ENCODE measurements at regions not wholly inside any gene's neighbourhood (a gene's known extent, or its start where the extent isn't known, plus 50 kb on each side); places are given as distances from the start of the nearest gene placed in this dataset.

DNA sequence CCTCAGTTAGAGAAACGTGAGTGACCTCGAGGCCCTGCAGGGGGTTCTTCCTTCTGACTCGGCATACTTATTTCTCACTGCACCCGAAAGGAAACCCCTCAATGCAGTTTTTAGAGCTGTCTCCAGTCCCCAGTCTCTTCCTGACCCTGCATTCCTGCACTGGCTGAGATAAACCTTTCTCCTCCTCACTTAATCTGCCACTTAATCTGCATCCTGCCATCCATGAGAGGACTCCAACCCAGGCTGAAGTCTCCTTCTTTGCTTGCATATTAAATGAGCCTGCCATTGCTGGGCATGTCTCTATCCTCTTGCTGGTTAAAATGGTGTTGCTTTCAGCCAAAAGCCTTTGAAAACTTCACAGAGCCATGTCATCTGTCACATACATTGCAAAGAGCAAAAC is 125.6 kb upstream of the GATA6 start (continued):
- TF ChIP-seq, protein P1, sequence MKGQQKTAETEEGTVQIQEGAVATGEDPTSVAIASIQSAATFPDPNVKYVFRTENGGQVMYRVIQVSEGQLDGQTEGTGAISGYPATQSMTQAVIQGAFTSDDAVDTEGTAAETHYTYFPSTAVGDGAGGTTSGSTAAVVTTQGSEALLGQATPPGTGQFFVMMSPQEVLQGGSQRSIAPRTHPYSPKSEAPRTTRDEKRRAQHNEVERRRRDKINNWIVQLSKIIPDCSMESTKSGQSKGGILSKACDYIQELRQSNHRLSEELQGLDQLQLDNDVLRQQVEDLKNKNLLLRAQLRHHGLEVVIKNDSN (IDR thresholded peaks at IDR 0.05; ENCODE audit: borderline replicate concordance, extremely low read length, insufficient read depth, low read depth, low read length): no peak
- TF ChIP-seq, protein P2, sequence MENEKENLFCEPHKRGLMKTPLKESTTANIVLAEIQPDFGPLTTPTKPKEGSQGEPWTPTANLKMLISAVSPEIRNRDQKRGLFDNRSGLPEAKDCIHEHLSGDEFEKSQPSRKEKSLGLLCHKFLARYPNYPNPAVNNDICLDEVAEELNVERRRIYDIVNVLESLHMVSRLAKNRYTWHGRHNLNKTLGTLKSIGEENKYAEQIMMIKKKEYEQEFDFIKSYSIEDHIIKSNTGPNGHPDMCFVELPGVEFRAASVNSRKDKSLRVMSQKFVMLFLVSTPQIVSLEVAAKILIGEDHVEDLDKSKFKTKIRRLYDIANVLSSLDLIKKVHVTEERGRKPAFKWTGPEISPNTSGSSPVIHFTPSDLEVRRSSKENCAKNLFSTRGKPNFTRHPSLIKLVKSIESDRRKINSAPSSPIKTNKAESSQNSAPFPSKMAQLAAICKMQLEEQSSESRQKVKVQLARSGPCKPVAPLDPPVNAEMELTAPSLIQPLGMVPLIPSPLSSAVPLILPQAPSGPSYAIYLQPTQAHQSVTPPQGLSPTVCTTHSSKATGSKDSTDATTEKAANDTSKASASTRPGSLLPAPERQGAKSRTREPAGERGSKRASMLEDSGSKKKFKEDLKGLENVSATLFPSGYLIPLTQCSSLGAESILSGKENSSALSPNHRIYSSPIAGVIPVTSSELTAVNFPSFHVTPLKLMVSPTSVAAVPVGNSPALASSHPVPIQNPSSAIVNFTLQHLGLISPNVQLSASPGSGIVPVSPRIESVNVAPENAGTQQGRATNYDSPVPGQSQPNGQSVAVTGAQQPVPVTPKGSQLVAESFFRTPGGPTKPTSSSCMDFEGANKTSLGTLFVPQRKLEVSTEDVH (IDR thresholded peaks at IDR 0.05; ENCODE audit: low read depth, partially characterized antibody): no peak
- TF ChIP-seq NR2F1 (conservative IDR thresholded peaks at IDR 0.05) (no peak), TBL1XR1 (IDR thresholded peaks at IDR 0.05; ENCODE audit: low read depth, low read length) (no peak), POLR2AphosphoS5 (IDR thresholded peaks at IDR 0.05; ENCODE audit: low read length) (no peak)

DNA sequence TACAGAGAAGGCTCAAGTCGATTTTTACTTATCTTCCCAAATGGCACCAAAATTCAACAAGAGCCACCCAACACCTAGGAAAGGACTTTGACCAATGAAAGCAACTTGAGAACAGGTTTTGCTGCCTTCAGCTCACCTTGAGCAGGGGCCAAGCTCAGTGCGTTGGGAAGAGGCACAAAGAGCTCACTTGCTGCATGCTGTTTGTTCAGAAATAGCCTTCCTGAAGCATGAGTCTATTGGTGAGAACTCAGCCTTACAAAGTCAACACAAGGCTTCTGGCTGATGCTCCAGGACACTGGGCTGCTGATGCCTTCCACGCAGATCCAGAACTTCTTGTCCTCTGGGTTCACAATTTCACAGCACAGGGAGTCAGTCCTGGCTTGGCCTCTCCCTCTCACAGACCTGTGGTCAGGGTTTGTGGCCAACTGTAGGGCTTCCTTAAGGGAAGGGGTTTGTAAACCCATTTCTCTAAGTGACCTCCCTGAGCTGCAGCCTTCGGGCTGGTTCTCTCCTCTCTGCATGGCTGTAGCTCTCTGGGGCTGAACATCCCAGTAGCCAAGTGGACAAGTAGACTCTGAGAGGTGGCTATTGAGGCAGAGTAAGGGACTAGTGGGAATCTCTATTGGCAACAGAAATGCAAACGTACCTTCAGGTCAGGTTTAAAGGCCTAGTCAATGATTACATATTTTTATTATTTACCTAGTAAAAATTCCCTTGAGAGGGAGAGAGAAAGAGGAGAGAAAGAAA is 124.7 kb upstream of the GATA6 start:
- Histone ChIP-seq H3K27me3 (replicated peaks in 1 of 2; ENCODE audit: control insufficient read depth in 2 of 2, insufficient read depth in 2 of 2, low read length in 1 of 2) (no peaks in the 10 kb centered on the region; a peak in 2 of 4 replicates), H3K79me2 (ENCODE audit: control insufficient read depth, insufficient read depth, low read length) (no peaks in the 10 kb centered on the region), H3K4me3 (no peak overlapping the region), H3K36me3 (ENCODE audit: control insufficient read depth in 2 of 2, insufficient read depth in 2 of 2, low read length in 1 of 2) (no peaks in the 10 kb centered on the region), H3K4me1 (ENCODE audit: control insufficient read depth, insufficient read depth, low read length) (no peaks in the 10 kb centered on the region), H3K4me2 (ENCODE audit: control insufficient read depth, insufficient read depth) (no peak overlapping the region), H3K9ac (ENCODE audit: control insufficient read depth, insufficient read depth, low read length) (no peak overlapping the region), H3K9me3 (replicated peaks; ENCODE audit: control insufficient read depth, insufficient read depth, low read length) (no peaks in the 10 kb centered on the region), H4K20me1 (ENCODE audit: control insufficient read depth, insufficient read depth) (no peaks in the 10 kb centered on the region), H3K27ac (ENCODE audit: control insufficient read depth, insufficient read depth) (no peak overlapping the region), H2AFZ (ENCODE audit: control insufficient read depth, low read depth, low read length) (no peak overlapping the region)
- ChIA-PET CTCF (no interaction called here), SMC1A (ENCODE audit: uncharacterized antibody, unreplicated experiment) (no interaction called here), RAD21 (ENCODE audit: unreplicated experiment) (no interaction called here), POLR2A (no interaction called here)
- DNase-seq (ENCODE audit: low read depth, low spot score): no peak
- no peak for ATAC-seq
- BruUV-seq (replicated peaks): no TSS peak
- in situ Hi-C loops (cut with MboI) (loop anchor here (10.0 kb wide), 1 partner anchor 60 kb away; no protein-coding TSS in a partner anchor), intact Hi-C loops (cut with micrococcal nuclease; ENCODE audit: unreplicated experiment) (loop anchor here (10.0 kb wide), 1 partner anchor 60 kb away; no protein-coding TSS in a partner anchor)
- FAIRE-seq: no peak
- 6% methylated on average over 5 of the region's 5 CpGs for WGBS (ENCODE audit: insufficient coverage, insufficient replicate concordance, low lambda C conversion rate, missing lambda C conversion rate)
- TF ChIP-seq RAD51 (IDR thresholded peaks at IDR 0.05): no peak
- TF ChIP-seq SIN3A (IDR thresholded peaks at IDR 0.05; ENCODE audit: low read depth, low read length): no peak
- TF ChIP-seq ZNF207 (IDR thresholded peaks at IDR 0.05; ENCODE audit: borderline replicate concordance): no peak
- TF ChIP-seq, protein P3, sequence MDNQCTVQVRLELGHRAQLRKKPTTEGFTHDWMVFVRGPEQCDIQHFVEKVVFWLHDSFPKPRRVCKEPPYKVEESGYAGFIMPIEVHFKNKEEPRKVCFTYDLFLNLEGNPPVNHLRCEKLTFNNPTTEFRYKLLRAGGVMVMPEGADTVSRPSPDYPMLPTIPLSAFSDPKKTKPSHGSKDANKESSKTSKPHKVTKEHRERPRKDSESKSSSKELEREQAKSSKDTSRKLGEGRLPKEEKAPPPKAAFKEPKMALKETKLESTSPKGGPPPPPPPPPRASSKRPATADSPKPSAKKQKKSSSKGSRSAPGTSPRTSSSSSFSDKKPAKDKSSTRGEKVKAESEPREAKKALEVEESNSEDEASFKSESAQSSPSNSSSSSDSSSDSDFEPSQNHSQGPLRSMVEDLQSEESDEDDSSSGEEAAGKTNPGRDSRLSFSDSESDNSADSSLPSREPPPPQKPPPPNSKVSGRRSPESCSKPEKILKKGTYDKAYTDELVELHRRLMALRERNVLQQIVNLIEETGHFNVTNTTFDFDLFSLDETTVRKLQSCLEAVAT (IDR thresholded peaks at IDR 0.05): no peak
- TF ChIP-seq FOS (IDR thresholded peaks at IDR 0.05; ENCODE audit: borderline replicate concordance, extremely low read depth, insufficient read length): no peak
- TF ChIP-seq RCOR1 (conservative IDR thresholded peaks at IDR 0.05; ENCODE audit: low read depth, low read length): no peak
- TF ChIP-seq, protein P4, sequence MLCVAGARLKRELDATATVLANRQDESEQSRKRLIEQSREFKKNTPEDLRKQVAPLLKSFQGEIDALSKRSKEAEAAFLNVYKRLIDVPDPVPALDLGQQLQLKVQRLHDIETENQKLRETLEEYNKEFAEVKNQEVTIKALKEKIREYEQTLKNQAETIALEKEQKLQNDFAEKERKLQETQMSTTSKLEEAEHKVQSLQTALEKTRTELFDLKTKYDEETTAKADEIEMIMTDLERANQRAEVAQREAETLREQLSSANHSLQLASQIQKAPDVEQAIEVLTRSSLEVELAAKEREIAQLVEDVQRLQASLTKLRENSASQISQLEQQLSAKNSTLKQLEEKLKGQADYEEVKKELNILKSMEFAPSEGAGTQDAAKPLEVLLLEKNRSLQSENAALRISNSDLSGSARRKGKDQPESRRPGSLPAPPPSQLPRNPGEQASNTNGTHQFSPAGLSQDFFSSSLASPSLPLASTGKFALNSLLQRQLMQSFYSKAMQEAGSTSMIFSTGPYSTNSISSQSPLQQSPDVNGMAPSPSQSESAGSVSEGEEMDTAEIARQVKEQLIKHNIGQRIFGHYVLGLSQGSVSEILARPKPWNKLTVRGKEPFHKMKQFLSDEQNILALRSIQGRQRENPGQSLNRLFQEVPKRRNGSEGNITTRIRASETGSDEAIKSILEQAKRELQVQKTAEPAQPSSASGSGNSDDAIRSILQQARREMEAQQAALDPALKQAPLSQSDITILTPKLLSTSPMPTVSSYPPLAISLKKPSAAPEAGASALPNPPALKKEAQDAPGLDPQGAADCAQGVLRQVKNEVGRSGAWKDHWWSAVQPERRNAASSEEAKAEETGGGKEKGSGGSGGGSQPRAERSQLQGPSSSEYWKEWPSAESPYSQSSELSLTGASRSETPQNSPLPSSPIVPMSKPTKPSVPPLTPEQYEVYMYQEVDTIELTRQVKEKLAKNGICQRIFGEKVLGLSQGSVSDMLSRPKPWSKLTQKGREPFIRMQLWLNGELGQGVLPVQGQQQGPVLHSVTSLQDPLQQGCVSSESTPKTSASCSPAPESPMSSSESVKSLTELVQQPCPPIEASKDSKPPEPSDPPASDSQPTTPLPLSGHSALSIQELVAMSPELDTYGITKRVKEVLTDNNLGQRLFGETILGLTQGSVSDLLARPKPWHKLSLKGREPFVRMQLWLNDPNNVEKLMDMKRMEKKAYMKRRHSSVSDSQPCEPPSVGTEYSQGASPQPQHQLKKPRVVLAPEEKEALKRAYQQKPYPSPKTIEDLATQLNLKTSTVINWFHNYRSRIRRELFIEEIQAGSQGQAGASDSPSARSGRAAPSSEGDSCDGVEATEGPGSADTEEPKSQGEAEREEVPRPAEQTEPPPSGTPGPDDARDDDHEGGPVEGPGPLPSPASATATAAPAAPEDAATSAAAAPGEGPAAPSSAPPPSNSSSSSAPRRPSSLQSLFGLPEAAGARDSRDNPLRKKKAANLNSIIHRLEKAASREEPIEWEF (IDR thresholded peaks at IDR 0.05; ENCODE audit: insufficient replicate concordance, low read depth, low read length): no peak
